ENCODE measurements at regions not wholly inside any gene's neighbourhood (a gene's known extent, or its start where the extent isn't known, plus 50 kb on each side); places are given as distances from the start of the nearest gene placed in this dataset.
"Not testable (repeated sequence)": the region's sequence is repeated elsewhere in the genome, so short reads cannot be mapped to it uniquely, and the experiment has no call there.

GRCh38 chr12:37666069-37666781, 650.3 kb upstream of the ALG10B start:
- Mint-ChIP-seq H3K27me3 (ENCODE audit: low read depth) (no peaks in the 10 kb centered on the region), H3K4me1 (ENCODE audit: low read depth) (no peaks in the 10 kb centered on the region), H3K27ac (no peak overlapping the region), H3K36me3 (ENCODE audit: low read depth) (no peaks in the 10 kb centered on the region), H3K4me3 (ENCODE audit: low read depth) (no peak overlapping the region), H3K9me3 (peaks cover 11% of the 10 kb centered on the region)
- DNase-seq (ENCODE audit: low spot score): no peak
- intact Hi-C loops (cut with micrococcal nuclease): no loop called here

- intact Hi-C loops (cut with micrococcal nuclease); DNase-seq (ENCODE audit: low spot score); H3K27ac Mint-ChIP-seq; H3K36me3 Mint-ChIP-seq (ENCODE audit: low read depth); H3K4me1 Mint-ChIP-seq (ENCODE audit: low read depth); H3K9me3 Mint-ChIP-seq; H3K4me3 Mint-ChIP-seq (ENCODE audit: low read depth); H3K27me3 Mint-ChIP-seq (ENCODE audit: low read depth): not testable (repeated sequence)
These were observed 648.0 kb upstream of the ALG10B start for GRCh38 chr12:37668557-37668956.

GRCh38 chr12:37672655-37673260, 643.8 kb upstream of the ALG10B start:
- no peaks in the 10 kb centered on the region for H3K4me1 Mint-ChIP-seq (ENCODE audit: low read depth)
- no peak overlapping the region for H3K4me3 Mint-ChIP-seq (ENCODE audit: low read depth)
- H3K9me3 Mint-ChIP-seq: no peaks in the 10 kb centered on the region
- H3K27ac Mint-ChIP-seq: no peak overlapping the region
- DNase-seq (ENCODE audit: low spot score): no peak
- H3K27me3 Mint-ChIP-seq (ENCODE audit: low read depth): no peaks in the 10 kb centered on the region
- intact Hi-C loops (cut with micrococcal nuclease): no loop called here
- H3K36me3 Mint-ChIP-seq (ENCODE audit: low read depth): no peaks in the 10 kb centered on the region

- DNase-seq (ENCODE audit: low spot score): no peak
- H3K4me1 Mint-ChIP-seq (ENCODE audit: low read depth): no peaks in the 10 kb centered on the region
- peaks cover 47% of the 10 kb centered on the region for H3K9me3 Mint-ChIP-seq
- no peaks in the 10 kb centered on the region for H3K27me3 Mint-ChIP-seq (ENCODE audit: low read depth)
- intact Hi-C loops (cut with micrococcal nuclease): no loop called here
- H3K27ac Mint-ChIP-seq: no peak overlapping the region
- no peak overlapping the region for H3K4me3 Mint-ChIP-seq (ENCODE audit: low read depth)
- no peaks in the 10 kb centered on the region for H3K36me3 Mint-ChIP-seq (ENCODE audit: low read depth)
These were observed 595.7 kb upstream of the ALG10B start for GRCh38 chr12:37720846-37721245.

- H3K27me3 Mint-ChIP-seq (ENCODE audit: low read depth): no peaks in the 10 kb centered on the region
- intact Hi-C loops (cut with micrococcal nuclease): no loop called here
- no peak for DNase-seq (ENCODE audit: low spot score)
- no peak overlapping the region for H3K4me3 Mint-ChIP-seq (ENCODE audit: low read depth)
- no peaks in the 10 kb centered on the region for H3K4me1 Mint-ChIP-seq (ENCODE audit: low read depth)
- no peak overlapping the region for H3K27ac Mint-ChIP-seq
- H3K9me3 Mint-ChIP-seq: peaks cover 54% of the 10 kb centered on the region
- H3K36me3 Mint-ChIP-seq (ENCODE audit: low read depth): no peaks in the 10 kb centered on the region
These were observed 582.7 kb upstream of the ALG10B start for GRCh38 chr12:37733856-37734255.

All from activated T-helper 2 cell treated with anti-CD3 and anti-CD28 coated beads, Interferon-gamma antibody, Interleukin-2, Interleukin-4, amounts not matched to agents 10 μg/mL and 5 μg/mL and 100 μg/mL, durations not matched to agents 14 hours and 24 hours and 36 hours (primary cell).